ENCODE measurements at regions not wholly inside any gene's neighbourhood (a gene's known extent, or its start where the extent isn't known, plus 50 kb on each side); places are given as distances from the start of the nearest gene placed in this dataset.

DNA sequence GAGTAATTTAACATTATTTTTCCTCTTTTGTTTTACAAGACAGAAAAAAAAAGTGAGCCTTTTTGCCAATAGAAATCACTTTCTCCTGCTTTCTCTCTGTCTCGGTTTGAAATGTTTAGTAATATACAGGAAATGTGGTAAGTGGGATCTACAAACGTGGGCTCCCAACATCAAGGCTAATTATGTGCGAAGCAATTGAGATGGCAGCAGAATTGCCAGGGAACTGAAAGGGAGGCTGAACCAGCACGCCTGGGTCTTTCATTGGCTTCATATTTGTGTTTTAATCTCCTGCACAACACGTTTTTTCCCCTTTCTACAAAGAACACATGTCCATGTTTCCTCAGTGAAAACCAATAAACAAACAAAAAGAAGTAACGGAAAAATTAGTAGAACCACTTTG is 743.9 kb upstream of the SOX9 start:
- no peak for DNase-seq (ENCODE audit: low spot score)

DNA sequence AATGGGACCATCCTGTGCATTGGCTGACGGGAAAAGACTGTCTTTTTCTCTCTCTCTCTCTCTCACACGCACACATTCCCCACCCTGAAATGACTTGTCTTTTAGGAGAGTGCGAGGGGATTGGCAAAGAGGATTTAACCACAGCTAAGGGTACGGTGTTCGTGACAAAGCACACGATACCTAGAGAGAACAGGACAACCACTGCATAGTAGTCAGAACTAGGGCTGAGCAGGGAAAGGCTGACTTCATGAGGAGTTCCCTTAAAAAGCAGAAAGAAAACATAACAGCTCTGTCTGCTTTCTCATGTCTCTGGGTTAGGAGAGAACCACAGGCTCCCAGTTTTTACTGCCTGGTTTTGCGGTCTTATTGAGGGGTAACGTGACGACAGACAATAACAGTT is 742.8 kb upstream of the SOX9 start:
- no peak for DNase-seq (ENCODE audit: low spot score)

DNA sequence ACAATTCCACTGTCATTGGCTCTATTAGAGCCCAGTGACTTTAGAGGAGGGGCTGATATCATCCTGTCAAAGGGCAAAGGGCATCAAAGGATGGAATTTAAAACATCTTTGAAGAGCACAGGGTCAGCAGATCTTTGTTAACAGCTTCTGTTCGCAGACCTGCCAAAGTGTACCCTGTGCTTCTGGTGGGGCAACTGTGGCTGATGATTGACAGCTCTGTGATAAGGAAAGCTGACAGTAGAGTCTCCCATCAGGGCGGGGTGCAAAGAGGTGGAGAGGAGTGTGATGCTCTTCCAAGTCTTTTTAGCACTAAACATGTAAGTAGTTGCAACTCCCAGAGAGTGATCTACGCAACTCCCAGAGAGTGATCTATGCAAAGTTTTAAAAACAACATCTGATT is 742.1 kb upstream of the SOX9 start:
- no peak for DNase-seq (ENCODE audit: low spot score)

DNA sequence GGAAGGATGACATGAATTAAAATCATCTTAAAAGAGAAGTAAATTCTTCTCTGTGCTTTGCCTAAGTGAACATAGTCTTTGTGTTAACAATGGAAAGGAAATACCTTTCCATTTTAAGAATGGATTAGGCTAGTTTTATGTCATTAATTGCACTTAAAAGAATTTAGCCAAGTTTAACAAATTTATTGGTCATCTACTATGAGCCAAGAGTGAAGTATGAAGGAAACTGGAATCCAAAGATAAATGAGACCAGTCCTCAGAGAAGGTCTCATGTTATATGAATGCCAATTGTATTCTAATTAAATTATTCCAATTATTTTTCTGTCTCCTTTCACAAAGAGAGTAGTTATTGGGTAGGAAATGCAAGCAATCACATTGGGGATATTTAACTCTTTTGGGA is 741.3 kb upstream of the SOX9 start:
- DNase-seq (ENCODE audit: low spot score): no peak

DNA sequence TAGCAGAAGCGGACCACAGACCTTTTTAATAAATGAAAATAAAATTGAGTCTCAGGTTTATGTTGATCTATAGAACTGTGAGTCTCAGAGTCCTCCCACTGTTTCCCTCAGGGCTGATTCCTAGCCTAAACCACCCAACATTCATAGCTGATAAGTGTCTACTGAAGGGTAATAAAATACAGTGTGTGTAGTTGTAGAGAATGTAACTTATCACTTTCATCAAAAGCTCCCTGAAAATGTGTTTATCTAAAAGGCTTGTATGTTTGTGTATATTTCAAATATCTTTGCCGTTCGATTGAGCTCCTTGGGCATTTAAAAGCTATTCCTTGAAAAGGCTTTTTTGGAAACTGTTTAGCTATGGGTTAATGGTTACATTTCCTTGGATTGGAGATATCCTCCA is 740.3 kb upstream of the SOX9 start:
- DNase-seq (ENCODE audit: low spot score): no peak

DNA sequence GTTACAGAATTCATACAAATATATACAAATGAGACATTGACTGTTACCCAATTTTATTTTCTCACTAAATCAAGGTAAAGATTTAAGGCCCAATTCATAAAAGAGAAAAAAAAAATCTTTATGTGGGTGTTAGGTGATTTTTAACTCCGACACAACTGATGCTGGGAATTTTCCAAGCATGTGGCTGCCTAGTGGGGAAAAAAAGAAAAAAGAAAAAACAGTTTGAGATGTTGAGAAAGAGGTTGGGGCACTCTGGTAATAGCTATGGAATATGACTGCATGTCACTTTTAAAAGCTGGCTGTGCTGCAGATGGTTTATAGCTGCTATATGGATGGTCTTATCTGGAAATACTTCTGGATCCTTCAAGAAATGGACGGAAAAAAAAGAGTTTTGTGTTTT is 739.9 kb upstream of the SOX9 start:
- no peak for DNase-seq (ENCODE audit: low spot score)

DNA sequence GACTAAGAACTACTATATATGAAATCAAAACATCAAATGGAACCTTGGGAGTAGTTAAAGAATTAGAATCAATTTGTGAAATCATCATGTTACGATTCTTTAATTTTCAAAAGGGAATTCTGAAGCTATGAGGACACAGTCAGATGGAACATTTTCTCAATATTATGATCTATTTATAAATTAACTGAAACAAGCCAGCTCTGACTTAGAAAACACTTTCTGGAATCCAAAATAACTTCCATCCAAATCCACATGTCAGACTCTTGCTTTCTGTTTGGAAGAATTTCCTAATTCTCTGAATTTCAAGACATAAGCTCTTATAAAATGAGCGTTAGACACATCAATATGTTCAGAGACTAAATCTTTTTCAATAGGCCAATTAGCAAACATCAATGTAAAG is 737.7 kb upstream of the SOX9 start:
- no peak for DNase-seq (ENCODE audit: low spot score)

DNA sequence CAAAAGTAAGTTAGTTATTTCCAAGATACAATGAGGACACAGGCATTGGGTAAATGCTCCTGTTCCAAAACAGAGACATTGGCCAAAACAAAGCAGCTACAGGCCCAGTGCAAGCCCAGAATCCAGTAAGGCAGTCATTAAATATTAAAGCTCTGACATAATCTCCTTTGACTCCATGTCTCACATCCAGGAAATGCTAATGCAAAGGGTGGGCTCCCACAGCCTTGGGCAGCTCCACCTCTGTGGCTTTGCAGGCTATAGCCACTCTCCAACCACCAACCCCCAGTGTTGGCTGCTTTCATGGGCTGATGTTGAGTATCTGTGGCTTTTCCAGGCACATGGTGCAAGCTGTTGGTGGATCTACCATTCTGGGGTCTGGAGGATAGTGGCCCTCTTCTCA is 733.4 kb upstream of the SOX9 start:
- no peak for DNase-seq (ENCODE audit: low spot score)

DNA sequence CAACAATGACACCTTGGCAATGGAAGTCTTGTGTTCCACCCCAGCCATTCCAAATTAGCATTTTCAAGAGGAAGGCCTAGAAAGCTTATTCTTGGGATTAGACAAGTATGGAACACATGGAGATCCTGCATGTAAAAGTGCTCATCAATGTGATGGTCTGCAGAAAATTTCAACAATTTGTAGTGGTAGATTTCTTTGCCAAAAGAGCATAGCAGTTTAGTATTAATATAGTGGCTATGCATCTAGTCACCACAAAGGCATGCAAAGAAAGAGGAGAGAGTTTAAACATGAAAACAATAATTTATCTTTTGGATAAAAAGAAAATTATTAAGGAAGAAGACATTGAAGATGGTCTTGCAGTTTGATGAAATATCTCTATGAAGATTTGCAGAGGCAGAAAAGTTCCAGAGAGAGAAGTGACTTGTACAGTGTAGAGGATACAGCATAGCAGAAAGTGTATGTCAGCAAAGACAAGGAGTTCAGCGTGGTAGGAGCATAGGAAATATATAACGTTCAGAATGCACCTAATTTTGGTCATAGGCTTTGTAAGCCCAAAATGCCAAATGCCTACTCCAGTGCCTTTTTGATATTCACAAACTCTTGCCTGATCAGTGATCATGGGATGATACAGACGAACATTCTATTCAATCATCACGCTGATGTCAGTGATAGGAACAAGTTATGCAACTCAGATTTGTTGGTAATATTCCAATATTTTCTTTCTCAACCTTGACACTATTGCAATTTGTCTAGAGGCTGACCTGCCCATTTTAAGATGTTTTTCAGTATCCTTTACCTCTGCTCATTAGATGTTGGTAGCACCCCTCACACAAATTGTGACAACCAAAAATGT is 727.9 kb upstream of the SOX9 start:
- no peak for DNase-seq (ENCODE audit: low spot score)

DNA sequence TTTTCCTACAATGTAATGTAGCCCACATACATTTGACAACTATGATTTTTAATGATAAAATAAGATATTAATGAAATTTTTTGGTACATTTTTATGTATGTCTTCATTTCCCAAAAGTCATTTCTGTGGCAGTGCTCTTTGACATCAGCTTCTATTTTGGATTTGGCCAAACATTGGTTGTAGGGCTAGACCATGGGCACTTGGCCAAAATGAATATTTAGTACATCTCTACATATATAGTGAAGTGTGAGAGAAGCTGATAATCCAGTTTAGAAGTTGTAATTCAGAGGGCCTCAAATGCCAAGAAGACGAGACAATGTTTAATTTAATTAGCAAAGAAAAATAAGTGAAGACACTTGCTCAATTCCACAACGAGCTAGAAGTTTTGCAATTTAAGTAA is 724.9 kb upstream of the SOX9 start:
- no peak for DNase-seq (ENCODE audit: low spot score)

DNA sequence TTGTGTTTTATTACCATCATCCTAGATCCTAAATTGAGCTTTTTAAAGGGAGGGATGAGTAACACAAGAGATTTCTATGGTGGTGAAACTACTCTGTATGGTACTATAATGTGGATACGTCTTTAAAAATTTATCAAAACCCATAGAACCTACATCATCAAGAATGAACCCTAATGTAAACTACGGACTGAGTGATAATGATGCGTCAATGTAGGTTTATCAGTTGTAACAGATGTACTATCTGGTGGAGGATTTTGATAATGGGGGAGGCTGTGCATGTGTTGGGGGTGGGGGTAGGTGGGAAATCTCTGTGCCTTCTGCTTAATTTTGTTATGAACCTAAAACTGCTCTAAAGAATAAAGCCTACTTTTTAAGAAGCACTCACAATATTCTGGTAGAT is 724.1 kb upstream of the SOX9 start:
- DNase-seq (ENCODE audit: low spot score): no peak

DNA sequence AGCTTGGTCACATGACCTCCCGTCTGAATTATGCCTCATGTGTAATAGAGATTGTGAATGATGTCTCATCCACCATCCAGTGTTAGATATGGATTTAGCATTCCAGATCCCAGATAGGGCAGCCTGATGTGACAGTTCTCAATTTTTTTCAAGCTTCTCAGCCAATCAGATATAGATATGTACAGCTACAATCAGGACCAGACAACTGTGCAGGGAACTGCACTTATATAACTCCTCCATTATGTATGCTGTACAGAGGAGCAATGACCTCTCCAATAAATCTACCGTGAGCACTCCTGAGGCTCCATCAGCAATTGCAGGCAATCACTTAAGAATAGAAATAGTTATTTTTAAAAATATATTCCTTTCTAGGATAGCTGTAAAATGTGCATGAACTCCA is 722.8 kb upstream of the SOX9 start:
- no peak for DNase-seq (ENCODE audit: low spot score)

DNA sequence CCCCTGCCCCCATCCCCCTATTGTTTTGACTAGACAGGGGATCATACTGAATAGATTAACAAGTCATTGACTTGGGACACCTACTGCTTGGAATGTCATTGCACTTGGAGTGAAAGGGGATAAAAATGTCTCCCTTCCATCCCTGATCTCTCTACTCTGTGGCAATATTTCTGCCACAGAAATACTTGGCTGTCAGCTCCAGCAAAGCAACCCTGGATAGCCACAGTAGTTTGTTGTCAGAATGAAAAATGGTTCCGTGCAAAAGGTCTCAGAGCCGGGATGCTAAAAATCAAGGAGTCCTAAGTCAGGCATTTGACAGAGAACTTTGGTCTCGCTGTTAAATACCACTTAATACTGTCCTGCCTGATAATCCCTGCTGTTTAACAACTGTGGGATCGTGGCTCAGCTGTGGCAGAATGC is 722.0 kb upstream of the SOX9 start:
- DNase-seq (ENCODE audit: low spot score): no peak

DNA sequence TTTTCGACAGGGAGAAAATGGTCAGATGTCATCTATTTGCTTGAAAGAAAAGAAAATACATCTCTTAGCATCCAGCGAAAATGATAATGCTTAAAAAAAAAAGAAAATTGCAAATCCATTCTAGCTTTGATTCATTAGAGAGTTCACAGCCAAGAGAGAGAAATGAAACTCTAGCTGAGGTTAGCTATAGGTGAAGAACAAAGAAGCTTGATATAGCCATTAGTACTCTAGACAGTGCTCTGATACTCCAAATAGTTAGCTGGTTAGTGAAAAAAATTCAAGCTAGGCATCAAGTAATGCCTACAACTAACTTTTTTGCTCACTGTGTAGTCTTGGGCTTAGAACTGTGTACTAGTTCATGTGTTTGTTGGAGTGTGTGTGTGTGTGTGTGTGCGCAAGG is 721.6 kb upstream of the SOX9 start:
- DNase-seq (ENCODE audit: low spot score): no peak

DNA sequence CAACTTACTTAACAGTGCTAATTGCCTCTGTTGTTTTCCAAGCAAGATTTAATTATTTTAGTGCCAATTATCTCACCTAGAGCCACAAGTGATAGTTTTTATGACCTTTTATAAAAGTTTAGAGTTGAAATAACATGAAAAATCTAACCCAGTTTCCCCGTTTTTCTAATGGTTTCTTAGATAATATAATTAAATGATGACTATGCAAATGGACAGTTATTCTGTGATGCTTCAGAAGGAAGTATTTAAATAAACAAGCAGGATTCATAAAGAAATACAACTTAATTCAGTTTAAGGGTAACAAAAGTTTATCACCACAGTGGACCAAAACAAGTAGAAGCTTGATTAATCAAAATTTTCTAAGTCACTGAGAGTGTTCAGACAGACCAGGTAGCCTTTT is 721.2 kb upstream of the SOX9 start:
- no peak for DNase-seq (ENCODE audit: low spot score)

DNA sequence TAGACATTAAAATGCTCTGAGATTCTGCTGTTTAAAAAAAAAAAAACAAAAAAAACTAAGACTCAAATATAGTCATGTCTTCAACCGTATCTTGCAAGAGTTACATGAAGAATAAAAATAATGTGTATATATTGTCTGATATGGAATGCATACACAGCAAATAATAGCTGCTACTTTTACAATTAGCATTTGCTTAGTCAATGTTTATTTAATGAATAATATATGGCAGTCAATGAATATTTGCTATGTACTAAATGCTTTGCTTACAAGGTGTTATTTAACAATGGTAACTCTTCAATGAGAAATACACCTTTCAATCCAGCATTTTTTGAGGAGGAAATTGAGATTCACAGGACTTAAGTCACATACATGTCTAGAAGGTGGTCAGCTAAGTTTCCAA is 718.8 kb upstream of the SOX9 start:
- no peak for DNase-seq (ENCODE audit: low spot score)

DNA sequence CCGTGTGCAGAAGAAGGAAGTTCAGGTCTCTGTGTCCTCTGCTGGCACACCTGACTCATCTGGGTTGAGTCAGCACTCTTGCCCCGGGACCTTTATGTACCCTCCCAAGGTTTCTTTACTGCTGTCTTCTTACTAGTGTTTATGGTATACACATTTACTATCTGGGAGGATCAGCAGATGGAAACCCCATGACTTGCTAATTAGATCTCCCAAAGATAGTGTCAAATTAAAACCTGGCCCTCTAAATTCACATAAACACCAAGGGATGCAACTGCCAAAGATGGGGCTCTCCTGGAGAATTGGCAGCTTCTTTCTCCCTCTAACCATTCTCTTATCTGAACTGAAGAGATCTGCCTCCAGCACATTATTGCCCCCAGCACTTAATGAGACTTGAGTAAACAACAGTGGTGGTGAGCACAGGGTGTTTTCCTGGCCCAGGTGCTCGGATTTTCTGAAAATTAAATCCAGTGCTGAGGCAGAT is 718.1 kb upstream of the SOX9 start:
- DNase-seq (ENCODE audit: low spot score): peak; percentile 32

DNA sequence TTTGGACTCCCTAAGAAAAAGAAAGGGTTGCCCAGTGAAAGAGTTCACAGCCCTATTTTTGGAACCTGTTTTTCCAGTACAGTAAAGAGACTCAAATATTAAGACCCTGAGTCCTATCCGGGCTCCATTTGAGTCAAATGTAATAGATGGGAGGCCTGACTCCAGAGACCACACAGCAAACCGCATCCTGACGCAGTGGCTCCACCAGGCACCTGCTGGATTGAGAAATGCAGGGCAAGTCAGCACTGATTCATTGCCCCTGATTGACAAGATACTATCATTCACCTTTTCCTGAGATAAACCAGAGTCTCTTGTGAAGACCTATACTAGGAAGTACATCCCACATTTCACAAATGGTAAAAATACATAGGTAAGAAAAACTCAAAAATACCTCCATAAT is 715.7 kb upstream of the SOX9 start:
- no peak for DNase-seq (ENCODE audit: low spot score)

DNA sequence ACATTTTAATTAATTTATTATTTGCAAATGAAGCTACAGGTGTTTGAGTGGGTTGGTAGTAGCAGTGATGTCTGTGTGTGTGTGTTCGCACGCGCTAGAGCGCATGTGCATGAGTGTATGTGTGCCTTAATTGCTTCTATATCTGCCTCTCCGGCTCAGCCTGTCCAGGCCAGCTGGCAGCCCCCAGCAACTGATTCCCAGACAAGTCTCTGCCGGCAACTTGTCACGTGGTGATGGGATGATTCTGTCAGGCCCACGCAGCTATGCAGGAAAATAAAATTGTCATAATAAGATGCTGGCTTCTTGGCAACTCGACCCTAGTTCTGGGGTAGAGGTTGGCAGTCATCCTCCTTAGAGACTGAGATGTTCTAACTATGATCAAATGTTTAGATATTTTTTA is 712.8 kb upstream of the SOX9 start:
- no peak for DNase-seq (ENCODE audit: low spot score)

DNA sequence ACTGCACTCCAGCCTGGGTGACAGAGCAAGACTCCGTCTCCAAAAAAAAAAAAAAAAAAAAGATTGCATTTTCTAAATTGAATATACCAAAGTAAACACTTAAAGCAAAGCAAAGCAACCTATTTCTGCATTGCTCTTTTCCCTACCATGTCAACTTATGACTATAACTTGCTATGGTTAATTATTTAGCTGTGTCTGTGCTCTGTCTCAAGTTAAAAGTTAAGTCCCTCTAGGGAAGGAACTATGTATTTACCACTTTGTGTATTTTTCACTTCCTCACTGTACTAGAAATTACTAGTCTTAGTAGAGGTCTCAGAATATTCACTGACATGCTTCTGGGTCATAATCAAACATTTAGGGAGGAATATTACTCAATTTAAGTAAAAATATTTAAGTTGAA is 711.7 kb upstream of the SOX9 start:
- DNase-seq (ENCODE audit: low spot score): no peak

DNA sequence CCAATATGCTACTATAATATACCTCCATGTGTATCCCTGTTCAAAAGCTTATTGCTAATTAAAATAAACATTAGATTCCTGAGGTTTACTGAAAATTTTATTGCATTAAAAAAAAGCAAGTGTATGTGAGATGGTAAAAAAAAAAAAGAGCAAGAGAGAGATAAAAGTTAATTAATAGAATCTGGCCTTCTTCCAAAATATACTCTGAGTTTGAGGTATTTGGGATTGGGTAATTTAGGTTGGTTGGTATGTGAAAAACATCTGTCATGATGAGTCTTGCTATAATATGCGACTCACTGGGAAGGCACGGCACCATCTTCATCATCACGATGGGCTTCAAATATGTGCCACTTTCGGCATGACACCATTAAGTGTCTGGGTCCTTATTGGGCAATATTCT is 711.1 kb upstream of the SOX9 start:
- no peak for DNase-seq (ENCODE audit: low spot score)

DNA sequence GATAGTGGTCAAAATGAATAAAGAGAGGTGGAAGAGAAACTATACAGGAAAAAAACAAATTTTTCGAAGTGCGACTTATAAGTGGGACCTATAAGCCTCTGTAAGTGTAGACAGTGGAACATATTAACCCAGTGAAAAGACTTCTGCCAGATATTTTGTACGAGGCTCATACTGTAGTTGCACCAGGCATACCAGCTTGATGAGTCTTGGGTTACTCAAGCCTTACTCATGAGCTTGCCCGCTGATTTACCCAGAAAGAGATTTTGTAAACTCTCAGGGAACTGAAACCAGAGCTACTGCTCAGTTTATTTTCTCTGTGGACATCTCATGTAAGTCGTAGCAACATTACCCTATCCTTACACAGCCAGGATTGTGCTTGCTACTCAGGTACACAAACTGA is 708.0 kb upstream of the SOX9 start:
- no peak for DNase-seq (ENCODE audit: low spot score)

DNA sequence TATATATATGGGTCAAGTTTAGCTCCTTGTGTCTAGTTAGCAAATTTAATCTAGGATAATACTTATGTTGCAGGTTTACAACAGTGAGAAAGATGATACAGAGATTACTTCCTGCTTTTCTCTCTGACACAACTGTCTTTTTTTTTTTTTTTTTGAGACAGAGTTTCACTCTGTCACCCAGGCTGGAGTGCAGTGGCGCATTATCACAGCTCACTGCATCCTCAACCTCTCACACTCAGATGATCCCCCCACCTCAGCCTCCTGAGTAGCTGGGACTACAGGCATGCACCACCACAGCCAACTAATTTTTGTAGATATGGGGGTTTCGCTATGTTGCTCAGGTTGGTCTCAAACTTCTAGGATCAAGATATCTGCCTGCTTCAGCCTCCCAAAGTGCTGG is 706.9 kb upstream of the SOX9 start:
- DNase-seq (ENCODE audit: low spot score): no peak

DNA sequence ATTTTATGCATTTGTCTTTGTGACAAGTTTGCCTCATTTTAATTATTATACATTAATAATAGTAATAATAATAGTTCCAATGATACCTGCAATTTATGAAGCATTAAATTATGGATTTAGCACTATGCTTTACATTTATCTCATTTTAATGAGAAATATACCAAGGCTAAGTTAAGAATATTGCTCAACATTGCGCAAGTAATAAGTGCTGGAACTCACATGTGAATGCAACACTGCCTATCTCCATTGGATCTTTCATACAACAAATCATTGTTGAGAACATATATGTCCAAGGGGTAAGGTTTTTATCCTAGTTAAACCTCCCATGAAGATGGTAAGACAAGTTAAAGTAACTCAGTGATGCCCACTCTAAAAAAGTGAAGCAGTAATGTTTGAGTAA is 703.7 kb upstream of the SOX9 start:
- DNase-seq (ENCODE audit: low spot score): no peak
